ENCODE measurements at regions not wholly inside any gene's neighbourhood (a gene's known extent, or its start where the extent isn't known, plus 50 kb on each side); places are given as distances from the start of the nearest gene placed in this dataset.

DNA sequence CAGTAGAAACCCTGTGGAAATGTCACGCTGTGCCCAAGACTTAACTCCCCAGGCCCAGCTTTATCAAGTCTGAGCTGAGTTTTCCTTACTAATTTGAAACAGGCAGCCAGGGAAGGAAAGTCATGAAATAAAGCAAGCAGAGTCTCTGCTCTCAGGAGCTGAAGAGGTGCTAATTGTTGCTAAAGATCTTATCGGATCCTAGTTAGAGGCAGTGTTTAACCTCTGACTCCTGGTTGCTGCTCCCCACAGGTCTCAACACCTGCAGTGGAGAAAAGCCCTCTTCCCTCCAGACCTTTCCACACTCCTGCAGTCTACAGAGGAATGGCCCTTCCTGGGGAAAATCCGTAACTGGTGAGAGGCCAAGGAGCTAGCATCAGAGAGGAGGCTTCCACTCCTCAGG is 628.2 kb downstream of the NTRK3 start:
- DNase-seq: no peak

GRCh38 chr15:87626860-87627259 is 629.7 kb downstream of the NTRK3 start:
- DNase-seq: no peak

DNA sequence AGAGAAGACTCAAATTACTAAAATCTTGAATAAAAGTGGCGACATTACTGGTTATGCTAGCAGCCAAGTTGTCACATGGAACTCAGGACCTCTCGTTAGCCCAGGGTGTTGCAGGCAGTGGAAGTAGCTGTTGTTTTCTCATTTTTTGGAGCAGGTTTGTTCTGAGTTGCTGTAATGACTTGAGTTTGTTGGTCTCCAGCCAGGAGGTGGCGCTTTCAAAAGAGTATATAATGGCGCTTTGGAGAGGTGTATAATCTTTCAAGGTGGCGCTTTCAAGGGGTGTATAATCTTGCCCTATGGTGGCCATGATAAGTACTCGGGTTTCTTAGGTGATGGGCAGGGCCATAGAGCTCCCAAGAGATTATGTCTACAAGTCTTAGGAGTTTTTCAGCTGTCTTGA is 632.7 kb downstream of the NTRK3 start:
- DNase-seq: peak in 1 of 2 experiments; percentile 20

GRCh38 chr15:87620393-87620792 is 636.1 kb downstream of the NTRK3 start:
- no peak for DNase-seq

GRCh38 chr15:87619161-87619960 is 637.2 kb downstream of the NTRK3 start:
- DNase-seq: no peak

DNA sequence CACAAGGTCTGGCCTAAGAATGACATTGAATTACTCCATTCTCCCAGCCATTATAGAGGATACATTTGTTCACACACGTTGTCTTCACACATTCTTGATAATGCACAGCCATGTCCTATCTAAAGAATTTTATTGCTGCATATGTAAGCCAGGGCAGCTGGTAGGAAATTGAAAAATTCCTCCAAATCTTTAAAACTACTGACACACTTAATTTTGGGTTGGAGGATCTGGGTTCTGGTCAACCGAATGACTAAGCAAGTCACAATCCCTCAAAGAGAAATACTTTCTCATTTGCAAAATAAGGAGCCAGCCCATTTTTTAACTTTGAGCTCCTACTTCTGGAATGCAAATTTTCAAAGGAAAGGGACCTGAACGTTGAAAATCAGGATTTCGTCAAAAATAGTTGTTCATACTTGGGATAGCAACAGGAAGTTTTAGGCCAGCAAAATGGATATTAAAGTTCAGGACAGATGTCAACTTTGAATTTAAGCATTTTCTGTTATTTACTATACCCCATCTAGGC is 638.3 kb downstream of the NTRK3 start:
- no peak for DNase-seq

- no peak for DNase-seq
Measured at GRCh38 chr15:87614704-87615103, 641.8 kb downstream of the NTRK3 start.

GRCh38 chr15:87610366-87610765 is 646.2 kb downstream of the NTRK3 start:
- DNase-seq: no peak

DNA sequence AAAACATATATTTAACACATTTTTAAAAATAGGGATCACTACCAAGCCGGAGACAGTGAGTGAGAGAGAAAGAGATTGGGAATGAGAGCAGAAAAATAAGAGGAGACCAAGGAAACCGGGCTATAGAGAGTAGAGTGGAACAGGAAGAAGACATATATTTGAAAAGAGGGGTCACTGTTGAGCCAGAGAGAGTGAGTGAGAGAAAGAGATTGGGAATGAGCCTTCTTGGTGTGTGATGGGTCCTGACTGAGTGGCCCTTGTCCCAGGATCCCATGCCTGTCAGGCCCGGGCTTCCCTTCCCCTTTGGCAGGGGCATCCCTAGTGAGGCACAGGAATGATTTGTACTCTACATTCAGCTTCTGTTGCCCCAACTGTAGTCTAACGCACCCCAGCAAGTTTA is 646.6 kb downstream of the NTRK3 start:
- no peak for DNase-seq

DNA sequence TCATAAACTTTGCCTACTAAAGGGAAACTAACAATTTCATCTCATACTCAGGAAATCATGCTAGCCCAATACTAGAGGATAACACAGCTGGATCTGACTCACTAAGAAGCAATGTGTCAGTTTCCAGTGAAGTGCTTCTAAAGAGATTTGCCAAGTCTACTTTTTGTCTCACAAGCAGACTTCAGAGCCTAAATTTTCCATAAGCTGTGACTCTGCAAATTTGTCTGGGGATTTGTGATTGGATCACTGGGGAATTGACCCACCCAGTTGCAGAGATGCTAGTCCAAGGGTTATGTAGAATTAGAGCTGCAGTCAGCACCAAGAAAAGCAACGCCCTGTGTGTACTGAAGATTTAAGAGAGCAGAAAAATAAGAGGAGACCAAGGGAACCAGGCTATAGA is 647.1 kb downstream of the NTRK3 start:
- DNase-seq: no peak

GRCh38 chr15:87608238-87609028 is 648.1 kb downstream of the NTRK3 start:
- DNase-seq: no peak

DNA sequence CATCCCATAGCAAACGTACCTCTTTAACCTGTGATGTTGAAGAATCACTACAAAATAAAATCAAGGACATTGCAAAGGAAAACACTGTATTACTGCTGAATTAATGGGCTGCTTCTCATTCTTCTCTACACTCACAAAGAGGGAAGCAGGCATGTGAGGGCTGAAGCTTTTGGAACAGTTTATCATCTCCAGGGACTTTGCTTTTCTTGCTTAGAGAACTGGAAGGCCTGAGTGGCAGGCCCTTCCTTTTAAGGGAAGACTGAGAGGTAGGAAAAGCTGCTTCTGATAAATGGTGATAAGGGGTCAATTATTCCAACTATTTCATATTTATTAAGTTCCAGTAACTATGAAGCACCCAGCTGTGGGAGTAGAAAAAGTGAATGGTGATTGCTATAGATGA is 649.6 kb downstream of the NTRK3 start:
- DNase-seq: no peak

- DNase-seq: peak in 1 of 2 experiments; percentile 23
Measured at GRCh38 chr15:87604857-87605446, 651.6 kb downstream of the NTRK3 start.

- DNase-seq: no peak
Measured at GRCh38 chr15:87602371-87602770, 654.2 kb downstream of the NTRK3 start.

- DNase-seq: no peak
Measured at GRCh38 chr15:87599616-87600015, 656.9 kb downstream of the NTRK3 start.

DNA sequence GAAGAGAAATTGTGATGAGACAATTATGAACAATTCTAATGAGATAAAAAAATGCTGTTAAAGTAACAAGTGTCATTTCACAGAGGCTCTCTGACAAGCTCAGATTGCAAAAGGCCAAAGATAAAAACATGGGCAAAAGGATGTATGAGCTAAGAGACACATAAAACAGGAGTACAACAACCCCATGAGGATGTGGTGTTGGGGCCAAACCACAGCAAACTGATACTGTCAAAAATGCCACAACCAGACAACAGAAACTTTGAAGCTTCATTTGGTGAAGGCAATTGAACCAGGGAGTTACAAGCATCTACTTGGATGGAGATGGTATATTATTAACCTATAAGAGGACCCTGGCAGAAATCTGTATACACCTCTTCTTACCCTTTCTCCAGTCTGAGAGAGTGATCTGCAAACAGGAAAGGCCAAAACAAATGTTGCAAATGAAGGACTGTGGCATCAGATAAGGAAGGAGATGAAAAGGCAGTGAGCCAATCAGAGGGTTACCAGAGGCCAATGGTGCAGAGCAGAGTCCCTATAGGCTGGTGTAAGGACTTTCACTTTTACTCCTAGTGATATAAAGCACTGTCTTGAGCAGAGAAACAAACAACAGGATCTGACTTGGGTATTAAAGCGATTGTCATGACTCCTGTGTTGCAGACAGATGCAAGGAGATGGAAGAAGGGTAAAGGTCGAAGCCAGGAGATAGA is 659.0 kb downstream of the NTRK3 start:
- no peak for DNase-seq

DNA sequence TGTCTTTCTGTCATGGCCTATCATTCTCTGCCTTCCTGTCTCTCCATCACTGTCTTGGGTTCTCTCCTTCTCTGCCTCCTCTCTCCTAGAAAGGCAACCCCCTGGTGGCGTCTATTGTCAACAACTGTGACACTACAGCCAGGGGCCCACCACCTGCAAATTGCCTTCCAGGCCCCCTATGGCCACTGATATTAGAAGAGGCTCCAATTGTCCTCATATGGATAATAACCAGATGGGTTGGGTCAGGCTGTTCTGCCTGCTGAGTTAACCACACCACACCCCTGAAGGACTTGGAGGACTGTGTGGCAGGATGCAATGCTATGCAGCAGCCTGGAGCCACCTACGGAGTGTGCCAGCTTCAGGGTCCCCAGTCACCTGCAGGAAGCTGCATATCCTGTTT is 665.0 kb downstream of the NTRK3 start:
- DNase-seq: no peak

DNA sequence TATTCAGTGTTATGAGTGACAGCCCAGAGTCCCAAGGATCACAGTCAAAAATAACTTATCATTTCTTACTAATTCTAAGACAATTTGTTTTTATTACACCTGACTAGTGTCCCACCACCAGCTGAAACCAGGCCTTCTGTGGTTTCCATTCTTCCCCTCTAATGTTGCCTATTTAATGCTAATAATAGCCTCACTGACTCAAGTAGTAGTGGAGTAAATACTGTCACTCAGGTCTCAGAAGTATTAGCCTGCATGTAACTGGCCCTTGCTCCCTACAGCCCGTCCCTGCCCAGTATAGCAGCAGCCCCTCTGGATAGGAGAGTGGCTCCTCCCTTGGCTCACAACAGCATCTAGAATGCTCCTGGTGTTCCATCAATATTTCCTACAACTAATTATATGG is 665.5 kb downstream of the NTRK3 start:
- no peak for DNase-seq

DNA sequence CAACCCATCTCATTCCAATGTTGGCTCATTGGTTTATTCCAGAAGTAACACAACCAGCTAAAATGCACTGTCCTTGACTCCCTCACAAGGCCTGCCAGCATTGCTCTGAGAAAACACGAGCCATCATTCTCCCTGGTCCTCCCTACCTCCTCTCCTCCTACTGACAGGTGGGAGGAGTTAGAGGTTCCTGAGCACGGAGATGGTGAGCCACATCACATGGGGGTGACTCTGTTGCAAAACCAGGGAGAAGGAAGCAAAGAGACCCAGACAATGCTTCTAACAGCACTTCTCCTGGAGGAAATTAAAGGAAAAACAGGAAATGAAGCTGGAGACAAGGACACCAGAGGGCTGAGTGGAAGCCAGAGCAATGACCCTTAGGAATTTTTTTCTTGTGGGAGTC is 667.4 kb downstream of the NTRK3 start:
- no peak for DNase-seq

DNA sequence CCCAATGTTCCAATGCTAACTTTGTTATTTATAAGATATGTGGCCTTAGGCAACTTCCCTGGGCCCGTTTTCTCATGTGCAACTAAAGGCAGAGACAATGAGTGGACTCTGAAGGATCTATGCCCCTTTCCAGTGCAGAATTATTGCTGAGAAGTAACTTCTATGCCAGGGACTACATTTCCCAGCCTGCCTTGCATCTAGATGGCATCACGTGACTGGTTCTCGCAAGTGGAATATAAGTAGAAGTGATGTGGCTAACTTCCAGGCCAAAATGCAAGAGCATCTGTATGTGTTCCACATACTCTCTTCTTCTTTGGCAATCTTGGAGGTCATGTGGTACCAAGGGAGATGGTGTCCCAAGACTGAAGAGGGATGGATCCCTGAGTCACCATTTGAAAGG is 674.4 kb downstream of the NTRK3 start:
- no peak for DNase-seq

GRCh38 chr15:87579537-87579936 is 677.0 kb downstream of the NTRK3 start:
- no peak for DNase-seq

GRCh38 chr15:87578776-87579175 is 677.8 kb downstream of the NTRK3 start:
- DNase-seq: no peak

DNA sequence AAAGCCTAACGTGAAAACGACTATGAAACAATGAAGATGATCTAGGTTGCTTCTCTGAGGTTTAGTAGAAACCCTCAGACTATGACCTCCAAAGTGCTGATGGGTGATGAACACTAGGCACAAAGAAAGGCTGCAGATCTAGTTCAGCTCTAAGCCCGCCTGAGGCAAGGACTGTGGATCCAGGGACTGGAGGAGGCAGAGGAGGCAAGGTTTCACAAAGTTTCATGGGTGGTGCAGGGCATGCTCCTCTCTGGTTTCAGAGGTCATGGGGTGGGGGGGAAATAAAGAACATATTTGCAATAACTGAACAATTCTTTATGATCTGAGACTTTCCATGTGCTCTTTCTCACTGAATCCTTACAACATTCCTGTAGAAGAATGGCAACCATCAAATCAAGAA is 679.2 kb downstream of the NTRK3 start:
- no peak for DNase-seq
